GM12878 (cell line): ENCODE measurements at regions not wholly inside any gene's neighbourhood (a gene's known extent, or its start where the extent isn't known, plus 50 kb on each side); places are given as distances from the start of the nearest gene placed in this dataset.

Source experiments
- ATAC-seq: fragments of 200-7000 bp; cut with Tn5 transposase; 3 replicates; pipeline ENCODE4 v1.9.1; 2020; ENCODE audit warnings: mild to moderate bottlenecking, moderate library complexity
- BruUV-seq: library from RNA; stranded (reverse); fragments of 400-500 nt; replicated peaks from 2 replicates; lab custom pipeline; 2021; lab: Mats Ljungman, UMichigan
- CTCF ChIA-PET: fragments of 300-600 bp; sonication (Branson Sonifier 250); formaldehyde crosslinking; extraction: SDS; loops from one replicate; lab custom pipeline; 2021; ENCODE audit warnings: inconsistent platforms; lab: Yijun Ruan, JAX
- POLR2A ChIA-PET: fragments of 350-600 bp; formaldehyde crosslinking; extraction: SDS; loops from one replicate; lab custom pipeline; 2021; ENCODE audit warnings: inconsistent platforms; lab: Charles Lee
- RAD21 ChIA-PET: fragments of 300-600 bp; sonication (Branson Sonifier 250); formaldehyde crosslinking; loops from one replicate; lab custom pipeline; 2023; ENCODE audit warnings: antibody characterized with exemption; ENCODE audit not compliant: unreplicated experiment; lab: Charles Lee
- SMC1A ChIA-PET: fragments of 300-600 bp; sonication (Branson Sonifier 250); formaldehyde crosslinking; loops from one replicate; lab custom pipeline; 2023; ENCODE audit not compliant: unreplicated experiment, uncharacterized antibody; lab: Charles Lee
- DNase-seq: peaks from one replicate; pipeline ENCODE4 v3.0.0-alpha.2; 2011; ENCODE audit warnings: low read depth, low spot score
- FAIRE-seq: peaks from 3 replicates; lab custom pipeline; 2011; peaks lifted over from hg19 to GRCh38; lab: Jason Lieb, UNC
- H2AFZ ChIP-seq: 2 replicates; pipeline ENCODE4 v1.6.0; 2011; ENCODE audit warnings: low read depth, low read length, control low read depth; ENCODE audit not compliant: control insufficient read depth
- H3K27ac ChIP-seq: 2 replicates; pipeline ENCODE4 v1.5.1; 2011; ENCODE audit warnings: control low read depth; ENCODE audit not compliant: control insufficient read depth, insufficient read depth
- H3K27me3 ChIP-seq, 2 experiments: replicated peaks in 1 of 2; 2 replicates each; pipeline versions ENCODE4 v1.6.0 to v1.6.1; 2011; ENCODE audit warnings: low read length in 1 of 2; ENCODE audit not compliant: control insufficient read depth in 2 of 2, insufficient read depth in 2 of 2
- H3K36me3 ChIP-seq, 2 experiments: 2 replicates each; pipeline ENCODE4 v1.5.1; 2011; ENCODE audit warnings: low read length in 1 of 2; ENCODE audit not compliant: control insufficient read depth in 2 of 2, insufficient read depth in 2 of 2
- H3K4me1 ChIP-seq: 2 replicates; pipeline ENCODE4 v1.6.1; 2011; ENCODE audit warnings: mild to moderate bottlenecking, low read length, moderate library complexity, mixed read lengths; ENCODE audit not compliant: control insufficient read depth, insufficient read depth
- H3K4me2 ChIP-seq: 2 replicates; pipeline ENCODE4 v1.6.0; 2011; ENCODE audit warnings: control low read depth; ENCODE audit not compliant: control insufficient read depth, insufficient read depth
- H3K4me3 ChIP-seq: fragments of 200-600 bp; sonication (generic); 2 replicates; pipeline ENCODE4 v1.5.1; 2016
- H3K79me2 ChIP-seq: 2 replicates; pipeline ENCODE4 v1.6.0; 2011; ENCODE audit warnings: low read length; ENCODE audit not compliant: control insufficient read depth, insufficient read depth
- H3K9ac ChIP-seq: 2 replicates; pipeline ENCODE4 v1.8.0; 2011; ENCODE audit warnings: low read length, control low read depth, mixed read lengths; ENCODE audit not compliant: control insufficient read depth, insufficient read depth
- H3K9me3 ChIP-seq: replicated peaks from 3 replicates; pipeline ENCODE4 v1.5.1; 2011; ENCODE audit warnings: mild to moderate bottlenecking, low read length; ENCODE audit not compliant: control insufficient read depth, insufficient read depth
- H4K20me1 ChIP-seq: 2 replicates; pipeline ENCODE4 v1.6.0; 2011; ENCODE audit not compliant: control insufficient read depth, insufficient read depth
- GATAD2B ChIP-seq: fragments of 450-650 bp; conservative IDR thresholded peaks from 2 replicates; pipeline ENCODE4 v1.6.1; 2017; ENCODE audit warnings: low read depth, mild to moderate bottlenecking, moderate library complexity
- POLR2AphosphoS5 ChIP-seq: IDR thresholded peaks from 2 replicates; pipeline ENCODE4 v1.6.1; 2011; ENCODE audit warnings: mild to moderate bottlenecking, low read length, inconsistent platforms
- TAF1 ChIP-seq: IDR thresholded peaks from 2 replicates; pipeline ENCODE4 v1.6.1; 2011; ENCODE audit warnings: mild to moderate bottlenecking, low read depth, low read length, borderline replicate concordance
- WGBS: methylation state at CpG from one replicate; pipeline ENCODE4 v1.1.6; 2016; ENCODE audit warnings: low lambda C conversion rate; ENCODE audit not compliant: insufficient replicate concordance, insufficient coverage; ENCODE audit errors: missing lambda C conversion rate; 5-methylcytosine and 5-hydroxymethylcytosine counted together
- in situ Hi-C: fragments of 300-500 bp; cut with MboI; formaldehyde crosslinking; loops from 9 replicates; pipeline ENCODE4 v1.14.3; 2018; ENCODE audit warnings: mixed read lengths
- intact Hi-C: fragments of 100-400 bp; cut with micrococcal nuclease; formaldehyde crosslinking; loops from one replicate; pipeline ENCODE4 v1.14.2; 2022; ENCODE audit not compliant: unreplicated experiment
- TF ChIP-seq, protein P1 (sequence below): fragments of 450-650 bp; conservative IDR thresholded peaks from 2 replicates; pipeline ENCODE4 v1.6.1; 2017; ENCODE audit warnings: mild to moderate bottlenecking, moderate library complexity
- TF ChIP-seq, protein P2 (sequence below): fragments of 450-650 bp; IDR thresholded peaks from 2 replicates; pipeline ENCODE4 v1.6.1; 2017; ENCODE audit warnings: antibody characterized with exemption, mild to moderate bottlenecking, moderate library complexity

DNA sequence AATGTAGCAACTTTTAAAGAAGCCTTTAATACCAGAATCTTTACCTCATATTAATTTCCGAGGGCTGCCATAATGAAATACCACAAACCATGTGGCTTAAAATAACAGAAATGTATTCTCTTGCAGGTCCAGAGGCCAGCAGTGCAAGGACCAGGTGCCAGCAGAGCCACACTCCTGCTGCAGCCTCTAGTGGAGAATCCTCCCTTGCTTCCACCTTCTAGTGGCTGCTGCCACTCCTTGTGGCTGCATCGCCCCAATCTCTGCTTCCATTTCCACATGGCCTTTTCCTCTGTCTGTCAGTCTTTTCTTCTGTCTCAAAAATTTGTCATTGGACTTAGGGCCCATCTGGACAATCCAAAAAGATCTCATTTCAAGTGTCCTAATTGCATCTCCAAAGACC lies 401.5 kb downstream of the EFNA5 start (continued):
- TF ChIP-seq, protein P1, sequence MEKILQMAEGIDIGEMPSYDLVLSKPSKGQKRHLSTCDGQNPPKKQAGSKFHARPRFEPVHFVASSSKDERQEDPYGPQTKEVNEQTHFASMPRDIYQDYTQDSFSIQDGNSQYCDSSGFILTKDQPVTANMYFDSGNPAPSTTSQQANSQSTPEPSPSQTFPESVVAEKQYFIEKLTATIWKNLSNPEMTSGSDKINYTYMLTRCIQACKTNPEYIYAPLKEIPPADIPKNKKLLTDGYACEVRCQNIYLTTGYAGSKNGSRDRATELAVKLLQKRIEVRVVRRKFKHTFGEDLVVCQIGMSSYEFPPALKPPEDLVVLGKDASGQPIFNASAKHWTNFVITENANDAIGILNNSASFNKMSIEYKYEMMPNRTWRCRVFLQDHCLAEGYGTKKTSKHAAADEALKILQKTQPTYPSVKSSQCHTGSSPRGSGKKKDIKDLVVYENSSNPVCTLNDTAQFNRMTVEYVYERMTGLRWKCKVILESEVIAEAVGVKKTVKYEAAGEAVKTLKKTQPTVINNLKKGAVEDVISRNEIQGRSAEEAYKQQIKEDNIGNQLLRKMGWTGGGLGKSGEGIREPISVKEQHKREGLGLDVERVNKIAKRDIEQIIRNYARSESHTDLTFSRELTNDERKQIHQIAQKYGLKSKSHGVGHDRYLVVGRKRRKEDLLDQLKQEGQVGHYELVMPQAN: no peak

DNA sequence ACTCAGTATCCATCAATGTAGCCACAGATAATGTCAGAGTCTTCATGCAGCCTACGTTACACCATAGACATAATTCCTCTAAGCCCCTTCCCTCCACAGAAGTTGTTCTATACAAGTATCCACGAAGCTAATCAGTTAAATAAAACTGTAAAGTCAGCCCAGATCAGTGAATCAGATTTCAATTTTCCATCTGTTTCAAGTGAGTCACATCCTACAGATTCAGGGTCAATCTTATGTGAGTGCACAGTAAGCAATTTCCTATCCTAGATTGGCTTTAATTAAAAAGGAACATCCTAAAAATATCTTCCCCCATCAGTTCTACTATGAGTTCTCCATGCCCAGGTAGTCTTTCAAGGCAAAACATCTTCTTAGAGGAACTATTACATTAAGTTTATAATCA lies 402.5 kb downstream of the EFNA5 start:
- in situ Hi-C loops (no loop called here), intact Hi-C loops (no loop called here)
- no peak overlapping the region for H2AFZ ChIP-seq
- no peak for FAIRE-seq
- H3K36me3 ChIP-seq: no peaks in the 10 kb centered on the region
- no peaks in the 10 kb centered on the region; a peak in 1 of 4 replicates for H3K27me3 ChIP-seq
- no peak overlapping the region for H3K4me2 ChIP-seq
- H3K9ac ChIP-seq: no peak overlapping the region
- ChIA-PET SMC1A (interaction anchor here (0.8 to 1.3 kb wide), 4 partner anchors 10 to 89 kb away, joined by 3 to 6 read pairs (median 3); no protein-coding TSS in a partner anchor), POLR2A (interaction anchor here (0.7 kb wide), 1 partner anchor 77 kb away, joined by 3 read pairs; no protein-coding TSS in a partner anchor), RAD21 (no interaction called here)
- H3K4me3 ChIP-seq: no peak overlapping the region
- no peaks in the 10 kb centered on the region for H4K20me1 ChIP-seq
- H3K9me3 ChIP-seq: no peaks in the 10 kb centered on the region; the same call in 2 of the 3 replicates
- no peaks in the 10 kb centered on the region for H3K79me2 ChIP-seq
- peaks cover 11% of the 10 kb centered on the region; the same call in 1 of the 2 replicates for H3K4me1 ChIP-seq
- DNase-seq: no peak
- TF ChIP-seq, protein P2, sequence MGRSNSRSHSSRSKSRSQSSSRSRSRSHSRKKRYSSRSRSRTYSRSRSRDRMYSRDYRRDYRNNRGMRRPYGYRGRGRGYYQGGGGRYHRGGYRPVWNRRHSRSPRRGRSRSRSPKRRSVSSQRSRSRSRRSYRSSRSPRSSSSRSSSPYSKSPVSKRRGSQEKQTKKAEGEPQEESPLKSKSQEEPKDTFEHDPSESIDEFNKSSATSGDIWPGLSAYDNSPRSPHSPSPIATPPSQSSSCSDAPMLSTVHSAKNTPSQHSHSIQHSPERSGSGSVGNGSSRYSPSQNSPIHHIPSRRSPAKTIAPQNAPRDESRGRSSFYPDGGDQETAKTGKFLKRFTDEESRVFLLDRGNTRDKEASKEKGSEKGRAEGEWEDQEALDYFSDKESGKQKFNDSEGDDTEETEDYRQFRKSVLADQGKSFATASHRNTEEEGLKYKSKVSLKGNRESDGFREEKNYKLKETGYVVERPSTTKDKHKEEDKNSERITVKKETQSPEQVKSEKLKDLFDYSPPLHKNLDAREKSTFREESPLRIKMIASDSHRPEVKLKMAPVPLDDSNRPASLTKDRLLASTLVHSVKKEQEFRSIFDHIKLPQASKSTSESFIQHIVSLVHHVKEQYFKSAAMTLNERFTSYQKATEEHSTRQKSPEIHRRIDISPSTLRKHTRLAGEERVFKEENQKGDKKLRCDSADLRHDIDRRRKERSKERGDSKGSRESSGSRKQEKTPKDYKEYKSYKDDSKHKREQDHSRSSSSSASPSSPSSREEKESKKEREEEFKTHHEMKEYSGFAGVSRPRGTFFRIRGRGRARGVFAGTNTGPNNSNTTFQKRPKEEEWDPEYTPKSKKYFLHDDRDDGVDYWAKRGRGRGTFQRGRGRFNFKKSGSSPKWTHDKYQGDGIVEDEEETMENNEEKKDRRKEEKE: no peak
- no peak for TF ChIP-seq POLR2AphosphoS5
- no peak for TF ChIP-seq TAF1
- no peak for TF ChIP-seq GATAD2B
- TF ChIP-seq, all 136 proteins: peak for 0
- BruUV-seq: no TSS peak
- WGBS: 16% methylated on average over 2 of the region's 2 CpGs
- CTCF ChIA-PET: interaction anchor here (0.8 to 2.0 kb wide), 4 partner anchors 8 to 20 kb away, joined by 3 to 4 read pairs (median 4); no protein-coding TSS in a partner anchor
- no peak overlapping the region for H3K27ac ChIP-seq
- no peak for ATAC-seq
